Colon (tissue), 2 donors: ENCODE measurements at regions not wholly inside any gene's neighbourhood (a gene's known extent, or its start where the extent isn't known, plus 50 kb on each side); places are given as distances from the start of the nearest gene placed in this dataset.

Source experiments
- FAIRE-seq: peaks from 2 replicates; lab custom pipeline; 2012; peaks lifted over from hg19 to GRCh38; lab: Jason Lieb, UNC
- donor health status: control.
- donor health status: control.

- no peak for FAIRE-seq
Observed at GRCh38 chr2:239670463-239671120, 269.8 kb upstream of the HDAC4 start.

DNA sequence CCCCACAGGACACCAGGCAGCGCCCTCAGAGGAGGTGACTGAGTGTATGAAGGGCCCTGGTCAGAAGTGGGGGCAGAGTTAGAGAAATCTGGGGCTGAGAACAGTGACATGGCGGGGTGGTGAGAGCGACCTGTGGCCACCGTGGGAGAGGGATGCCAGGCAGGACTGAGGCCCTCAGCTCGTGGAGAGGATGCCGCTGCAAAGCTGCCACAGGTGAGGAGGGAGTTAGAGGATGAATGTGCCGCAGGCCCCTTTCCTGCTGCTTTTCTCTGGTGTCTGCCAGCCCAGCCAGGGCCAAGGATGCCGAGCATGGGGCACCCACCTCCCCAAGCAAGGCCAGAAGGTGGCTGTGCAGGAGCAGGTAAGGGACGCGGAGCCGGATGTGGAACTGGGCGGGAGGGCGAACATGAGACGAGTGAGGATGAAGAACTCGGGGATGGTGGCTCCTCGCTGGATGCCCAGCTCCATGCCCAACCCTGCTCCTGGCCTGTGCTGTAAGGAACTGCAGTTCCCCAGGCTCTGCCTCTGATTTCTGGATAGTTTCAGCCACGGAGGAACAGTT, 269.2 kb upstream of the HDAC4 start:
- no peak for FAIRE-seq

DNA sequence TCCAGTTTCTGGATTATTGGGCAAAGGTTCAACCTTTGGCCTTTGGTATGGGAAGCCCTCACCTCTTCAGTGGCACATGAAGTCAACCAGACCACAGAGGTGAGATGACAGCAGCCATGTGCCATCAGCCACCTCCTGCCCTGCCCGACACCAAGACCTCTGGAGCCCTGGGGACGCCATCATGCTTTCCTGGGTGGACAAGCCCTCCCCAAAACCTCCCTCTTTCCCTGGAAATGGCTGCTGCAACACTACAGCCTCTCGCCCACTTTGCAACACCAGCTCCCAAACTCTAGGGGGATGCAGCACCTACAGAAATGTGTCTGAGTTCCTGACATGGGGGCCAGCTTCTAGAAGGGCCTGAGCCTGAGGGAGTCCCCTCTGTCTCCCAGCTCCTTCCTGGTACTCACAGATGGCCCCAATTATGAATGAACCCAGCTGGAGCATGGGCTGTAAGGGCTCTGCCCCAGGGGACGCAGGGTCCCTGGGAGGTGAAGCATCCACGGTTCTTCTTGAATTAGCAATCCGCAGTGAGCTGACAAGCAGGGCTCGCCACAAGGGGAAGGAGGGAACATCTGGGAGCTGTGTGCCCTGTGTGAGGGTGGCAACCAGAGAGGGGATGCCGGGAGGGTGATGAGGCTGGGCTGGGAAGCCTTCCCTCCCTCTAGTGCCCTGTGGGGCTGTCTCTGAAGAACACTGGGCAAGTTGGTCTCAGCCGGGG, 268.5 kb upstream of the HDAC4 start:
- FAIRE-seq = no peak

DNA sequence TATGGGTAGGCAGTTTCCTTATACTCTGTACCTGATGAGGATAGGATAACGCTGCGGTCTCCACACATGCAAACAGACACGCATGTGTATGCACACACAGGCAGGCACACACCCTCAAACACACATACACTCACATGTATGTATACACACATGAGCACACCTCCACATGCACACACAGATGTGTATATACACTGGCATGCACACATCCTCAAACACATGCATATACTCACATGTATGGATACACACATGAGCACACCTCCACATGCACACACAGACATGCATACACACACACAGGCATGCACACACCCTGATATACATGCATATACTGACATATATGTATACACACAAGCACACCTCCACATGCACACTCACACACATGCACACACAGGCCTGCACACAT, 267.8 kb upstream of the HDAC4 start:
- no peak for FAIRE-seq

DNA sequence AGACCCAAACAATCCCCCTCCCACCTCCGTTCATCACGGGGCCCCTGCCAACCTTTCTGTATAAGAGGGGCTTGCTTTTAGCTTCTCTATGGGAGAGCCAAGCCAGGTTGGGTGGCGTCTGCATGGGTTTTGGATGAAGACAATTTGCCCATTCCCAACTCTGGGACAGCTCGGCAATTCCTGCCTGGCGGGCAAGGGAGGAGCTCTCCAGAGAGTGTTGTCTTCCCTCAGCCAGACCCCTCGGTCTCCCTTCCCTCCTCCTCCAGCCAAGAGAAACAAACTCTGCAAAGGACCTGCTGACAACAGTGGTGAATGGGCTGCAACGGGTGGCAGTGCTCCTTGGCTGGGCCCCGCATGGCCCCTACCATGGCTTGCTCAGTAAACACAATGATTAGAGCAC, 267.2 kb upstream of the HDAC4 start:
- FAIRE-seq = no peak

DNA sequence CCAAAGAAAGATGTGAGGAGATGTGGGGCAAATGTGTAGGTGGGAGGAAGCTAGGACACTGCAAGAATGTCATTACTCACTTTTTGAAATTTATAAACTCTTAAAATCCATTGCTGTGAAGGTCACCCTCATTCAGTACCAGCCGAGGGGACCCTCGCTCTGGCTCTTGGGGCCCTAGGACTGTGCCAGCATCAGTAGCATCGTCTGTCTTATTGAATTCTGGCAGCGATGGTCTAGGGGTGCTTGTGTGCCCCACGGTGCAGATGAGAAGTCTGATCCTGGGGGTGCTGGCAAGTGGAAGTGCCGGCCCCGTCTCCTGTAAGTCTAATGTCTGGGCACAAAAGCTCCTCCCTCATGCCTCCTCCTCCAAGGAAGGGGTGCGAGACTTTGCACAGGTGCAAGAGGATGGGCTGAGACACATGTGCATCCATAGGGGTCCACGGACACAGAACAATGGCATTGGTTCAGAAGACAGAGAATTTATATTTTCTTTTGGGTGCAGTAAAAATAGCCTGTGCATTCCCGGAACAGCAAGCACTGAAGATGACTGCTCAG, 266.7 kb upstream of the HDAC4 start:
- no peak for FAIRE-seq

- no peak for FAIRE-seq
Observed at GRCh38 chr2:239666855-239667376, 266.1 kb upstream of the HDAC4 start.

GRCh38 chr2:239666053-239666854, 265.4 kb upstream of the HDAC4 start:
- no peak for FAIRE-seq

GRCh38 chr2:239664216-239664810, 263.5 kb upstream of the HDAC4 start:
- no peak for FAIRE-seq

- no peak for FAIRE-seq
Observed at GRCh38 chr2:239663364-239663924, 262.6 kb upstream of the HDAC4 start.

DNA sequence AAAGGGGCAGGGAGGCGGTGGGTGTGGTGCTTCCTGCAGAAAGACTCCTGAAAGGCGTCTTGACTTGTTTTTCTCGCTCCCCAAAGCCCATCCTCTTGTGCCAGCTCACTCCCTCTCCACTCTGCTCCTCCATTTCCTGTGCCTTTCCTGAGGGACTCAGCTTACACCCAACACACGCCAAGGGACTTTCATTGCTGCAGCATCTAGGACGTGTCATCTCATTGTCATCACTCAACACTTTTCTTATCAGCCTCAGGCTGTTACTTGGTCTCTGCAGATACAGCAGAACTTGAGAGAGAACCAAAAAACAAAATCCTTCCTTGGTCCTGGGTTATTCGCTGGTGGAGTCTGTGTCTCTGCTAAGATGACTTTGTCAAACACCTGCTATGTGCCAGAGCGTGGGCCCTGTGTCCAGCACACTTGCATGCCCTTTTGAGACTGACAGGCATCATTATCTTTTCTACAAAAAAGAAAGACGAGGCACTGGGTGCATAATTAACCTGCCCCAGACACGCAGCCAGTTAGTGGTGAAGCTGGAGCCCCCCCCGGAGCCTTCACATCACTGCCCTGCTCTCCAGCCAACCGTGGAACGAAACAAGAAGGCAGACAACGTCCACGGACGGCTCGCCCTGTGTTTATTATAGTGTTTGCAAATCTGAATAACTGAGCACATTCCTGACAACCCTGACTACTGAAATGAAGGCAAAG, 261.7 kb upstream of the HDAC4 start:
- no peak for FAIRE-seq

DNA sequence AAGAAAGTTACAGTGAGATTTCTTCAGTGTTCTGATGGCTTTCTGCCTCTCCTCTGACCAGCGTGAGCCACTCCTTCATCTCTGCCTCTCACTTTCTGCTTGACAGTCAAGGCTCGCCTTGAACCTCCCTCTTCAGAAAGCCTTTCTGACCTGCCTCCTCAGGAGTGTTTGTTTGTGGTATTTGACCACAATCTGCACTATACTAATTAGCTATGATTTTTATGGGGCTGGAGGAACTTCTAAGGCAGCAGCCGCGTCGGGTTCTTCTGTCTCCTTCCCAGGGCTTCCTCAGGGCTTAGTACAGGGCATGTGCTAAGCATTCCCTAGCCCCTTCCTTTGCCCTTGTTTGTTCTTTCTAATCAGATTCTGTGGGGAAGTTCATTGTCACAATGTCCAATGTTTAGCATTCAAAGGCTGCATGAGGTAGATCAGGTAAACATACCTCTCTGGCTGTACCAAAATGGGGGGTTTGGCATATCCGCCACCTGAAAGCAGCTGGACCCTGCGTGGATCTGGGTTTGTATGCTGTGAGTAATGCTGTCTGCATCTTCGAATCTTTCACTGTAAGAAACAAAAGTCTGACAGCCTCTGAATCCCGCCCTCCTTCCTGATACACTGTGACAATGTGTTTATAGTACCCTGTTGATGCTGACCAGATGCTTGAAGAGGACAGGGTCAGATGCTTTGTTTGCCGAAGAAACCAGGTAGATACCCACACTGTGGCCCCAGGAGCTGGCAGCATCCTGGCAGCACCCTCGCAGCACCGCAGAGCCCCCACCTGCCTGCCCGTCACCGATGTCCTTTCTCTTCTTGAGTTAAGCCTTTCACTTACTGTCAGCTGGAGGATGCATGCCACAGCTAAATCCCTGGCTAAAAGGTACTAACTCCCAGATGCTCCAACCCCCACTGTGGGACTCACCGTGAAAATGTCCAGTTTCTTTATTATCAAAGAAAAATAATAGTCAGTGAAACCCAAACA, 260.8 kb upstream of the HDAC4 start:
- FAIRE-seq = no peak

DNA sequence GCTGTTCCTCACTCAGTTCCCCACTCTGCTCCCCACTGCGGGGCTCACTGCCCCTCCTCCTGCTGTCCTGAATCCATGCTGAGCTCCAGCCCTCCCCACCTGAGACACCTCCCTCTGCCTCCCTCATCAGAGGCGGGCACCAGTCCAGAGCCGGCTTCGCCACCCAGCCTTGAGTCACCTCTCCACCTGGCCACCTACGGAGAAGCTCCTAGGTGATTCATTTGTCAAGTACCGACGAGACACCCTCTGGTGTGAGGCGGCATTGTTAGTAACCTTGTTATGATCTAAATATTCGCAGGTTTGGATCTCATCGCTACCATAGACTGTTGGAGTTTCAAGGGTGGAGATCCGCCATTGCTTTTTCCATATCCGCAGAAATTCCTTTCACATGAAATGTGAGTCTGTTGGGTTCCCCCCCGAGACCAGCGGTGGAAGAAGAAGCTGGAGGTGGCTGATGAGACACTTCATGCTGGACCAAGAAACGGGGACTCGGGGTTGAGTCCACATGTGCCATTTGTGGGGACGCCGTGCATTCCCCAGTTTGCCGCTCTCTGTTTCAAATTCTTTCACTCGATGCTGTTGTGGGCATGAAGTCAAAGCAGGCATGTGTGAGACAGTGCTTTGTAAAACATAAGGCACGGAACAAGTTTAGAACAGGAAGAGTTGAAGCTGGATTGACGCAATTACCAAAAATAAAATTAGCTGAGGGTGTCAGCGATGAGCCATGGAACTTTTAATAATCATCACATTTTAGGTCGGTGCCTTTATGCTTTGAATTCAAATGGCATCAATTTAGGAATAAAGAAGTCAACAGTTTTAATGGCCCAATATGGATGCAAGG, 259.8 kb upstream of the HDAC4 start:
- FAIRE-seq = no peak

GRCh38 chr2:239657992-239658391, 257.2 kb upstream of the HDAC4 start:
- FAIRE-seq = no peak

DNA sequence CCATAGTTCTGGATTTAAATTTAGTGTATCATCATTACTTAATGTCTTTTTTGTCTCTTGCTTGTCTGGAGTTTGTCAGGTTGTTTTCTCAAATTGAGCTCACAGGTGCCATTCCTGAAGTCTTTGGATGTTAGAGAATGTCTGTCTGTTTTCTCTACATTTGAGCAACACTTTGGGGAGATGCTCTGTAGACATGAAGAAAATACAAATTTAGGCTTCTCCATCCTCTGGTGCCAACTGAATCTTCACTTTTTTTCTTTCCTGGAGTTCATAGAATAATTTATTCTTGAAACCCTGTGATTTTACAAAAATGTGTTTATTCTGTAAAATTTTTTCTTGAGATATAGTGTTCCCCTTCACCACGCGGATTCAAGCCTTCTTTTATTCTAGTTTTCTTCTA, 256.4 kb upstream of the HDAC4 start:
- FAIRE-seq = no peak

GRCh38 chr2:239654266-239654665, 253.4 kb upstream of the HDAC4 start:
- FAIRE-seq = no peak

DNA sequence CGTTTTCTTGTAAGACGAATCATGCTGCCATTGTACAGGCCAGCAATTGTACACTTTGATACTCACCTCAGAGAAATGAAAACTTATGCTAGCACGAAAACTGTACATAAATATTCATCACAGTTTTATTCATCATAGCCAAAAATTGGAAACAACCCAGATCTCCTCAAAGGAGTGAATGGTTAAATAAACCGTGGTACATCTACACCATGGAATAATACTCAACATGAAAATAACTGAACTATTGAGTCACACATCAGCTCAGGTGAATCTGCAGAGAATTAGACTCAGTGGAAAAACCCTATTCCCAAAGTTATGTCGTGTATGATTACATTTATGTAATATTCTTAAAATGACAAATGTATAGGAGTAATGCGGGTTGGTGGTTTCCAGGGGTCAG, 251.0 kb upstream of the HDAC4 start:
- FAIRE-seq = no peak

DNA sequence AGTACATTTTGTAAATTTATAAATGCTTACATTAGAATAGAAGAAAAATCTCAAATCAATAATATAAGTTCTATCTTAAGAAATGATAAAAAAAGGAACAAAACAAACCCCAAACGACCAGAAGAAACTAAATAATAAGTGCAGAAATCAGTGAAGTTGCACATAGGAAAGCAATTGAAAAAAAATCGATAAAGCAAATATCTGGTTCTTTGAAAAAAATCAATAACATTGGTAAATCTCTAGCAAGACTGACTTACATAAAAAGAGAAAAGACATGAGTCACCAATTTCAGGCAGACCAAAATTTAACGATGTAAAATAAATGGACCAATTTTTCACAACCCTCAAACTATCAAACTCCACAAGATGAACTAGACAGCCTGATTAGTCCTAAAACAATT, 249.9 kb upstream of the HDAC4 start:
- FAIRE-seq = no peak

DNA sequence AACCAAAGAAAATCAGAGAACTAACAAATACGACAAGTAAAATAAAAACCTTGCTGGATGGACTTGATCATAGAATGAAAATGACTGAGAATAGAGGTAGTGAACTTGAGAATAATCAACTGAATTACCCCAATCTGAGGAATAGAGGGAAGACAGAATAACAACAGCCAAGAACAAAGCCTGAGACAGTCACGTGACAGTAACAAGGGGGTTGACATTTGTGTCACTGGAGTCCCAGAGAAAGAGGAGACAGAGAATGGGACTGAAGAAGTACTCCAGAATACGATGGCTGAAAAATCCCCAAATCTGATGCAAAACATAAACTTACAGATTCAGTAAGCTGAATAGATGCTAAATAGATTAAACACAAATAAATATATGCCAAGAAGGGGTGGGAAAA, 248.5 kb upstream of the HDAC4 start:
- no peak for FAIRE-seq
